Loucy (cell line): ENCODE measurements at regions not wholly inside any gene's neighbourhood (a gene's known extent, or its start where the extent isn't known, plus 50 kb on each side); places are given as distances from the start of the nearest gene placed in this dataset.

Experiments used
- H2AFZ ChIP-seq: fragments of 200-600 bp; sonication (generic); 2 replicates; pipeline ENCODE4 v1.6.0; 2016; ENCODE audit warnings: antibody characterized with exemption, mild to moderate bottlenecking, low read length, moderate library complexity
- H3F3A ChIP-seq: fragments of 200-600 bp; 2 replicates; pipeline ENCODE4 v1.6.0; 2016; ENCODE audit warnings: antibody characterized with exemption, low read depth, mild to moderate bottlenecking
- H3K27me3 ChIP-seq: fragments of 200-600 bp; sonication (generic); 2 replicates; pipeline ENCODE4 v1.6.1; 2014; ENCODE audit warnings: low read length, mild to moderate bottlenecking; ENCODE audit not compliant: insufficient read depth, poor library complexity, severe bottlenecking
- H3K36me3 ChIP-seq: fragments of 200-600 bp; sonication (generic); 2 replicates; pipeline ENCODE4 v1.6.1; 2016; ENCODE audit warnings: low read length; ENCODE audit not compliant: insufficient read depth
- H3K4me1 ChIP-seq: fragments of 200-600 bp; sonication (generic); 2 replicates; pipeline ENCODE4 v1.5.1; 2014; ENCODE audit warnings: low read length, mild to moderate bottlenecking; ENCODE audit not compliant: insufficient read depth, poor library complexity, severe bottlenecking
- H3K4me2 ChIP-seq: fragments of 200-600 bp; sonication (generic); 2 replicates; pipeline ENCODE4 v1.6.0; 2014; ENCODE audit warnings: antibody characterized with exemption, low read length, low read depth, mild to moderate bottlenecking; ENCODE audit not compliant: poor library complexity, severe bottlenecking
- H3K4me3 ChIP-seq: fragments of 200-600 bp; sonication (generic); 2 replicates; pipeline ENCODE4 v1.5.1; 2014; ENCODE audit warnings: low read length, mild to moderate bottlenecking, mixed read lengths; ENCODE audit not compliant: poor library complexity, severe bottlenecking
- H3K79me2 ChIP-seq: fragments of 200-600 bp; sonication (generic); 2 replicates; pipeline ENCODE4 v1.6.1; 2014; ENCODE audit warnings: low read length; ENCODE audit not compliant: insufficient read depth
- H3K9ac ChIP-seq: fragments of 200-600 bp; sonication (generic); 2 replicates; pipeline ENCODE4 v1.6.0; 2014; ENCODE audit warnings: mild to moderate bottlenecking, low read depth, low read length, moderate library complexity; ENCODE audit not compliant: poor library complexity, severe bottlenecking
- H3K9me2 ChIP-seq: fragments of 200-600 bp; sonication (generic); replicated peaks from 2 replicates; pipeline ENCODE4 v1.6.1; 2016; ENCODE audit warnings: low read depth, low read length, mixed read lengths
- H3K9me3 ChIP-seq: fragments of 200-600 bp; sonication (generic); 2 replicates; pipeline ENCODE4 v1.6.1; 2014; ENCODE audit warnings: mild to moderate bottlenecking, antibody characterized with exemption, low read length, low read depth; ENCODE audit not compliant: insufficient read depth
- H4K20me1 ChIP-seq: fragments of 200-600 bp; sonication (generic); 2 replicates; pipeline ENCODE4 v1.6.0; 2014; ENCODE audit warnings: antibody characterized with exemption, low read length, mild to moderate bottlenecking; ENCODE audit not compliant: insufficient read depth, poor library complexity, severe bottlenecking
- EZH2phosphoT487 ChIP-seq: fragments of 200-600 bp; IDR thresholded peaks from 2 replicates; pipeline ENCODE4 v1.6.1; 2018; ENCODE audit warnings: antibody characterized with exemption, mild to moderate bottlenecking, moderate library complexity, borderline replicate concordance
- TF ChIP-seq, protein P1 (sequence below): fragments of 200-600 bp; sonication (generic); conservative IDR thresholded peaks from 2 replicates; pipeline ENCODE4 v1.5.1; 2014; ENCODE audit warnings: mild to moderate bottlenecking, antibody characterized with exemption, low read length

DNA sequence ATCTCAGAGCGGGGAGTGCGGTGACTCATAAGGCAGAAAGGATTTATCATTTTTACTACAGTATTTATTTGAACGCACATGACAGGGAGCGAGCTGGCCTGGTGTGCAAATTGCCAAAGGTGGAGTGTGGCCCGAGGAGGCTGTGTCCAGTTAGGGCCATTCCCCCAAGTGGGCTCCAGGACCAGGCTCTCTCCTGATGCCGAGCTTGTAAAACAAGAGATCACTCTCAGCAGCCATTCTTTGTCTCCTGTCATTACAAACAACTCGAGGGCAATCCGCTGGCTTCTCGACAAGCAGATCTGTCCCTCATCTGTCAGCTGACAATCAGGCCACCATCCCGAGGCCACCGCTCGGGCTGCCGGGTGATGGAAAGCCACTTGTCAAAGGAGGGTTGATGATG, 418.9 kb downstream of the ZNF536 start:
- no peak overlapping the region for H2AFZ ChIP-seq
- H4K20me1 ChIP-seq, result no peaks in the 10 kb centered on the region
- TF ChIP-seq EZH2phosphoT487, result no peak
- TF ChIP-seq, protein P1, sequence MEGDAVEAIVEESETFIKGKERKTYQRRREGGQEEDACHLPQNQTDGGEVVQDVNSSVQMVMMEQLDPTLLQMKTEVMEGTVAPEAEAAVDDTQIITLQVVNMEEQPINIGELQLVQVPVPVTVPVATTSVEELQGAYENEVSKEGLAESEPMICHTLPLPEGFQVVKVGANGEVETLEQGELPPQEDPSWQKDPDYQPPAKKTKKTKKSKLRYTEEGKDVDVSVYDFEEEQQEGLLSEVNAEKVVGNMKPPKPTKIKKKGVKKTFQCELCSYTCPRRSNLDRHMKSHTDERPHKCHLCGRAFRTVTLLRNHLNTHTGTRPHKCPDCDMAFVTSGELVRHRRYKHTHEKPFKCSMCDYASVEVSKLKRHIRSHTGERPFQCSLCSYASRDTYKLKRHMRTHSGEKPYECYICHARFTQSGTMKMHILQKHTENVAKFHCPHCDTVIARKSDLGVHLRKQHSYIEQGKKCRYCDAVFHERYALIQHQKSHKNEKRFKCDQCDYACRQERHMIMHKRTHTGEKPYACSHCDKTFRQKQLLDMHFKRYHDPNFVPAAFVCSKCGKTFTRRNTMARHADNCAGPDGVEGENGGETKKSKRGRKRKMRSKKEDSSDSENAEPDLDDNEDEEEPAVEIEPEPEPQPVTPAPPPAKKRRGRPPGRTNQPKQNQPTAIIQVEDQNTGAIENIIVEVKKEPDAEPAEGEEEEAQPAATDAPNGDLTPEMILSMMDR, result no peak
- no peaks in the 10 kb centered on the region for H3K4me1 ChIP-seq
- no peaks in the 10 kb centered on the region for H3K36me3 ChIP-seq
- H3K9me2 ChIP-seq, result no peaks in the 10 kb centered on the region
- H3K27me3 ChIP-seq, result no peaks in the 10 kb centered on the region
- H3K79me2 ChIP-seq, result no peaks in the 10 kb centered on the region
- no peak overlapping the region for H3K4me2 ChIP-seq
- H3K9me3 ChIP-seq, result no peaks in the 10 kb centered on the region; the same call in 1 of the 2 replicates
- H3K4me3 ChIP-seq, result no peak overlapping the region
- no peaks in the 10 kb centered on the region for H3F3A ChIP-seq
- H3K9ac ChIP-seq, result no peak overlapping the region

DNA sequence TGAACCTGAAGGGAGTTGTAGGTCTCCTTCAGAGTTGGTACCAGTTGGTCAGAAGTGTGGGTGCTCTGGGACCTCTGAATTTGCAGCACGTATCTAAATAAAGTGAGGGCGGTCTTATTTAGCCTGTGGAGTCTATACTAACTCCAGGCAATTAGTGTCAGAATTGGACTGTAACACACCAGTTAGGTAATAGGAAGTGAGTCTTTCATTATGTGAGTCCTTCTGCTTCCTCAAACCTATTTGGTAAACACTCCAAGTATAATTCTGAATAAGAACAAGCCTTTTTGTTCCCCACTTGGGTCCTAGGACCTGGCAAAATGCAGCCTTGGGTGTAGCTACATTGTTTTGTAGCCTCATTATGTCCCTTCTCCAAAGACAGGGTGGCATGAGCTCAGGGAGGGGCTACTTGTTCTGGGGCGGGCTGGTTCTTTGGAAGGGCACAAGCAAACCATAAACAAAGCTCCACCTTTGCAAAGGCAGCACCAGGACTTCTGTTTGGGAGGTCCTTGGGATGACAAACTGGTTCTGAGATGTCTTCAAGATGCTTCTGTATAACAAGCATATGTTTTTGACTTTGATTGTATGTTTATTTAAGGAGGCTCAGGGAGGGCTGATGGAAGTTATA, 418.0 kb downstream of the ZNF536 start:
- H3K9me2 ChIP-seq, result no peaks in the 10 kb centered on the region
- H3K4me3 ChIP-seq, result no peak overlapping the region
- no peak overlapping the region for H2AFZ ChIP-seq
- H3K4me2 ChIP-seq, result no peak overlapping the region
- H3F3A ChIP-seq, result no peaks in the 10 kb centered on the region
- H3K4me1 ChIP-seq, result no peaks in the 10 kb centered on the region
- no peaks in the 10 kb centered on the region for H3K27me3 ChIP-seq
- H3K79me2 ChIP-seq, result no peaks in the 10 kb centered on the region
- H4K20me1 ChIP-seq, result no peaks in the 10 kb centered on the region
- H3K9ac ChIP-seq, result no peak overlapping the region
- TF ChIP-seq, protein P1, result no peak
- no peak for TF ChIP-seq EZH2phosphoT487
- H3K9me3 ChIP-seq, result no peaks in the 10 kb centered on the region; the same call in 1 of the 2 replicates
- no peaks in the 10 kb centered on the region for H3K36me3 ChIP-seq

DNA sequence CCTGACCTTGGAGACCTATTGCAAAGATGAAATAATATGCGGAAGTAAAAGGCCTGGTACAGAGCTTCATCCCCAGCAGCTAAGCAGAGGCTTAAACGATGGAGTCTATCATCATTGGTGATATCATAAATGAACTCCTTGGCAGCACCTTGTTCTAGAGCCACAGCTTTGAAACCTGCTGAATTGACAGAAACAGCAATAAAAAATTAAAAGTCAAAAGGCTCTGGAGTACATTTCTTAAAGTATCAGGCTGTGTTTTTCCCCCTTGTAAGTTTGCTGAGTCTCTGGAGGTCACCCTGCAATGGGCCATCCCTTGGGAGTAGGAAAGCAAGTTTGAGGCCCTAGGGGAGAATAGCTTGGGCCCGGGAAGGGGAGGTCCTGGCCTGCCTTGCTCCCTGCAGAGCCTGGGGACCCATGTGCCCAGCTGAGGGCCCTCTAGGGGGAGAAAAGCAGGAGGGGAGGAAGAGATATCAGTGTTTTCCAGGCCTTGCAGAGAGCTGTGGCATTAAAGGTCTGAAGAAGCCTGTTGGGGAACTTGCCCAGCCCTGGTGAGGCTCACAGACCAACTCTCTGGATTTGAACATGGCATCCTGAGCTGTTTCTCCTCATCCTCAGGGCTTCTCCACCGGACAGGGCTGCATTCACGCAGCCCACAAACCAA, 416.1 kb downstream of the ZNF536 start:
- no peak for TF ChIP-seq EZH2phosphoT487
- TF ChIP-seq, protein P1, result no peak
- H4K20me1 ChIP-seq, result no peaks in the 10 kb centered on the region
- H2AFZ ChIP-seq, result no peak overlapping the region
- no peak overlapping the region for H3K4me2 ChIP-seq
- H3K36me3 ChIP-seq, result no peaks in the 10 kb centered on the region
- H3K79me2 ChIP-seq, result no peaks in the 10 kb centered on the region
- H3K27me3 ChIP-seq, result no peaks in the 10 kb centered on the region
- H3F3A ChIP-seq, result no peaks in the 10 kb centered on the region
- no peak overlapping the region for H3K4me3 ChIP-seq
- H3K9ac ChIP-seq, result no peak overlapping the region
- no peaks in the 10 kb centered on the region for H3K9me2 ChIP-seq
- no peaks in the 10 kb centered on the region; the same call in 1 of the 2 replicates for H3K9me3 ChIP-seq
- H3K4me1 ChIP-seq, result no peaks in the 10 kb centered on the region
